ENCODE measurements at regions not wholly inside any gene's neighbourhood (a gene's known extent, or its start where the extent isn't known, plus 50 kb on each side); places are given as distances from the start of the nearest gene placed in this dataset.

- Histone ChIP-seq H3K4me1 (no peaks in the 10 kb centered on the region), H3K27ac (no peak overlapping the region), H3K4me3 (no peak overlapping the region), H3K9me3 (no peaks in the 10 kb centered on the region), H3K36me3 (no peaks in the 10 kb centered on the region), H3K27me3 (no peaks in the 10 kb centered on the region)
- ATAC-seq (no peak), DNase-seq (no peak)
- TF ChIP-seq CTCF (IDR thresholded peaks at IDR 0.05) (no peak), POLR2A (IDR thresholded peaks at IDR 0.05) (no peak)
- intact Hi-C loops (cut with DNase I) = loop anchor here in 1 of 10 donors (10.0 kb wide), 1 partner anchor 63 kb away; no protein-coding TSS in a partner anchor
- WGBS, 4 donors = 57 to 80% (median 70%) methylated on average over 4 of the region's 4 CpGs
Observed at GRCh38 chr16:7967996-7968509, 622.3 kb downstream of the TMEM114 start.

GRCh38 chr16:7964744-7965143 lies 625.6 kb downstream of the TMEM114 start:
- ATAC-seq (no peak), DNase-seq (no peak)
- Histone ChIP-seq H3K27ac (no peak overlapping the region), H3K4me3 (no peak overlapping the region), H3K4me1 (no peaks in the 10 kb centered on the region), H3K9me3 (no peaks in the 10 kb centered on the region), H3K27me3 (peaks cover 0 to 6% (median 0%) of the 10 kb centered on the region in 9 donors), H3K36me3 (no peaks in the 10 kb centered on the region)
- intact Hi-C loops (cut with DNase I) = loop anchor here in 1 of 10 donors (10.0 kb wide), 1 partner anchor 60 kb away; no protein-coding TSS in a partner anchor
- no peak for TF ChIP-seq CTCF (IDR thresholded peaks at IDR 0.05)
- TF ChIP-seq POLR2A (IDR thresholded peaks at IDR 0.05) = no peak
- WGBS, 4 donors = 56 to 72% (median 60%) methylated on average over 5 of the region's 5 CpGs

DNA sequence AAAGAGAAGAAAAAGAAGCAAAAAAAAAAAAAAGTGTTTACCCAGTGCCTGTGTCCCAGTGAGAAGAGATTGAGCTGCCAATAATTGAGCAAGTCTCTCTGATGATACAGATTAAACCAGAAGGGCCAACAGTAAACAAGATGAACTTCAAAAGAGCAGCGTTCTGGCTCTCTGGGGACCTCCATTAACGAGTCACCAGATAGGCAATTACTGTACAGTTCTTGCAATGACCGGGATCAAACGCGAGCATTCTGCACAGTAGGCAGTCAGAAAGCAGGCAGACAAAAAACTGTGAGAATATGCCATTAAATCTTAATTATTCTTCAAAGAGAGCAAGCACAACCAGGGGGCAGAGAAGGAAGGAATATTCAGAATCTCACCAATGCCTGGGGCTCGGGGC lies 626.1 kb downstream of the TMEM114 start:
- TF ChIP-seq CTCF (IDR thresholded peaks at IDR 0.05) (no peak), POLR2A (IDR thresholded peaks at IDR 0.05) (no peak)
- Histone ChIP-seq H3K27ac (no peak overlapping the region), H3K36me3 (no peaks in the 10 kb centered on the region), H3K4me1 (no peaks in the 10 kb centered on the region), H3K27me3 (peaks cover 0 to 6% (median 0%) of the 10 kb centered on the region in 9 donors), H3K4me3 (no peak overlapping the region), H3K9me3 (no peaks in the 10 kb centered on the region)
- no peak for DNase-seq
- ATAC-seq = no peak
- intact Hi-C loops (cut with DNase I) = loop anchor here in 1 of 10 donors (10.0 kb wide), 1 partner anchor 59 kb away; no protein-coding TSS in a partner anchor
- WGBS, 4 donors = 65 to 68% (median 66%) methylated on average over 6 of the region's 6 CpGs

GRCh38 chr16:7962091-7962879 lies 628.0 kb downstream of the TMEM114 start:
- Histone ChIP-seq H3K4me1 (no peaks in the 10 kb centered on the region), H3K27me3 (peaks cover 0 to 12% (median 0%) of the 10 kb centered on the region in 9 donors), H3K36me3 (no peaks in the 10 kb centered on the region), H3K27ac (no peak overlapping the region), H3K4me3 (no peak overlapping the region), H3K9me3 (no peaks in the 10 kb centered on the region)
- WGBS, 4 donors = 79 to 85% (median 81%) methylated on average over 9 of the region's 9 CpGs
- intact Hi-C loops (cut with DNase I) = loop anchor here in 1 of 10 donors (10.0 kb wide), 1 partner anchor 57 kb away; no protein-coding TSS in a partner anchor
- DNase-seq (no peak), ATAC-seq (no peak)
- no peak for TF ChIP-seq POLR2A (IDR thresholded peaks at IDR 0.05)
- no peak for TF ChIP-seq CTCF (IDR thresholded peaks at IDR 0.05)
